Embryonic facial prominence (tissue), 1 donor: ENCODE measurements at regions not wholly inside any gene's neighbourhood (a gene's known extent, or its start where the extent isn't known, plus 50 kb on each side); places are given as distances from the start of the nearest gene placed in this dataset.

ENCODE experiments used
- DNase-seq: peaks from one replicate; pipeline ENCODE4 v3.0.0-alpha.2; 2016; ENCODE audit errors: extremely low spot score

- DNase-seq: no peak
Measured at GRCh38 chr18:56278421-56279003, 359.9 kb downstream of the TXNL1 start.

- no peak for DNase-seq
Measured at GRCh38 chr18:56276466-56276865, 361.9 kb downstream of the TXNL1 start.

DNA sequence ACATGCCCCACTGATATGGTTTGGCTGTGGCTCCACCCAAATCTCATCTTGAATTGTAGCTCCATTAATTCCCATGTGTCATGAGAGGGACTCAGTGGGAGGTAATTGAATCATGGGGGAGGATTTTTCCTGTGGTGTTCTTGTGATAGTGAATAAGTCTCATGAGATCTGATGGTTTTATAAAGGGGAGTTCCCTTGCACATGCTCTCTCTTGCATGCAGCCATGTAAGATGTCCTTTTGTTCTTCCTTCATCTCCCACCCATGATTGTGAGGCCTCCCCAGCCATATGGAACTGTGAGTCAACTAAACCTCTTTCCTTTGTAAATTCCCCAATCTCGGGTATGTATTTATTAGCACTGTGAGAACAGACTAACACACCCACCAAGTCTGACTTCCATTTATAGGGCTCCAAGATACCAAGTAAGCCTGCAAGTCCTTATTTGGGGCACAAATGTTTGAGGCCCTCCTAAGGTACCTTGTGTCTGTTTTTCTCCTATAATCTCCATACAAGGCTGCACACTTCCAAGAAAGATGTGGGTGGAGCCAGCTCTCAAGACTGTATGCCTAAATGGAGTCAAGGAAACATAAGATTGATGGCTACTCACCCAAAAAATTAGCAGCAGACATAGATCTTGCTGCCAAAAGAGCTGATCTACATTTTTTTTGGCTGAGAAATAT, 364.7 kb downstream of the TXNL1 start:
- no peak for DNase-seq

DNA sequence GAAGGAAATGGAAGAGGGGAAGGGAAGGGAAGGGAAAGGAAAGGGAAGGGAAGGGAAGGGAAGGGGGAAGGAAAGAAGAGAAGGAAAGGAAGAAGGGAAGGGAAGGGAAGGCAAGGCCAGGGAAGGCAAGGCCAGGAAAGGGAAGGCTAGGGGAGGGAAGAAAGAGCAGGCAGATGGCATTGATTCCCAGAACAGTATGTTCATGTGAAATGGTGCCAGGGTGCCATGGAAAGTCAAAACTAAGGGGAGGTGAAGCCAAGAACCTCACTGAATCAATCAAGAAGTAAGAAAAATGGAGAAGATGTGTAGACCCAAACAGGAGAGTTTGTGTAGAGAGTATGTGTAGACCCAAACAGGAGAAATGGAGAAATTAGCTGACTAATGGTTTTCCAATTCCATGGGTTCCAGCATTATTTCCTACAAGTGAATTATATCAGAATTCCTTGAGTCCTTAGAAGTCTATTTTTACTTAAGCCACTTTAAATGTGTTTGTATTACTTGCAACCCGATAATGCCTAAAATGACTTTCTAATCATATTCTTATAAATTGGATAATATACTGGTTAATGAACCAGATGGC, 367.6 kb downstream of the TXNL1 start:
- DNase-seq: no peak

DNA sequence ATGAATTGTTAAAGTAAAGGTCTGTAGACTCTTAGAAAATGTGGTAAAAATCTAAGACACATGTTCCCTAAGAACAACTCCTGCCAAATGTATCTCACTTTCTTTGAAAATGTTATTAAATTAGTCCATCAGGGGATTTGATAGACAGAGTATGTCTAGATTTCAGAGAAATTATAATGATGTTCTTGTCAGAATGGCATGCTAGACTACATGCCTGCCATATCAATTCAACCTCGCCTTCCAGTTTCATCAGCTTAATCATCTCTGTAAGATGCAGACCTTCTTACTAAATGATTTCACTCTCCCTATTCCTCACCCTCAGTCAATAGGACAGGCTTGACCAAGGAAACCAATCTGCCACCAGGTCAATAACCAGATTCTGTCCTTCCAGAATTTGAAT, 368.4 kb downstream of the TXNL1 start:
- DNase-seq: no peak

GRCh38 chr18:56268952-56269351, 369.4 kb downstream of the TXNL1 start:
- DNase-seq: no peak

DNA sequence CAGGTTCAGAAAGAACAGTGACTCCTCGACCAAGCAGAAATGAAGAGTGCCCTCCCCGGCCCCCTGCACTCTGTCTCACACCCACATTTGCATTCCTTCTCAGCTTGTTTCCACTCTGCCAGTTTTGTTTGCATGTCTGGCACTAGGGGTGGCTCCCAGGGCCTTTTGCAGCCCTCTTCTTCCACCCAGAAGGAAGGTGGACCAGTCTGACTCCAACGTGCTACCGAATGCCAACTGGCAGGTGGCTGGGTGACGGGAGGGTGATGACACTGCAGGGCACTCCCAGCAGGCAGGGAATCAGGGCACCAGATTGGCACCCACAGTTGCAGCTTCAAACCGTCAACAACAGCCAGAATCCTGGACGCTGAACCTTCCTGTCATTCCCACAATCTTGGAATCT, 371.1 kb downstream of the TXNL1 start:
- no peak for DNase-seq

DNA sequence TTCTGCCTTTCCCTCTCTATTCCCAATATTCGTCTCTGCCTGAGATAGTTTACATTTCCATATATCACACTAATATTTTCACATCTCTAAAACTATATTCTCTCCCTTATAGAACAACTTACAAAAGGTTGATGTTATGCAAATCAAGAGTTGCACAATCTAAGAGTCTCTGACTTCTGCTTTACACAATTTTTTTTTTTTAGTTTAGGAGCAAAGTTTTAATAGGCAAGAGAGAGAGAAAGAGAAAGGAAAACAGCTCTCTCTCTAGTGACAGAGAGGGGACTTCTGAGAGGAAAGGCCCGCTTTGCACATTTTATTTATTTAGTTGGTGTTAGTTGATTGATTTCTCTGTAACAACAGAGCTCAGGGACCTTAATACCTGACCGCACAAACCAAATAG, 380.2 kb downstream of the TXNL1 start:
- no peak for DNase-seq

GRCh38 chr18:56257205-56257604, 381.2 kb downstream of the TXNL1 start:
- no peak for DNase-seq

GRCh38 chr18:56256659-56257058, 381.7 kb downstream of the TXNL1 start:
- no peak for DNase-seq

- DNase-seq: no peak
Measured at GRCh38 chr18:56255381-56255780, 383.0 kb downstream of the TXNL1 start.

GRCh38 chr18:56252456-56252855, 385.9 kb downstream of the TXNL1 start:
- DNase-seq: no peak

GRCh38 chr18:56248610-56249235, 389.7 kb downstream of the TXNL1 start:
- DNase-seq: no peak

GRCh38 chr18:56246916-56247315, 391.5 kb downstream of the TXNL1 start:
- no peak for DNase-seq

- DNase-seq: no peak
Measured at GRCh38 chr18:56245866-56246580, 392.4 kb downstream of the TXNL1 start.

GRCh38 chr18:56240405-56240804, 398.0 kb downstream of the TXNL1 start:
- DNase-seq: no peak

- DNase-seq: no peak
Measured at GRCh38 chr18:56238576-56238975, 399.8 kb downstream of the TXNL1 start.

- no peak for DNase-seq
Measured at GRCh38 chr18:56235481-56236013, 402.8 kb downstream of the TXNL1 start.

DNA sequence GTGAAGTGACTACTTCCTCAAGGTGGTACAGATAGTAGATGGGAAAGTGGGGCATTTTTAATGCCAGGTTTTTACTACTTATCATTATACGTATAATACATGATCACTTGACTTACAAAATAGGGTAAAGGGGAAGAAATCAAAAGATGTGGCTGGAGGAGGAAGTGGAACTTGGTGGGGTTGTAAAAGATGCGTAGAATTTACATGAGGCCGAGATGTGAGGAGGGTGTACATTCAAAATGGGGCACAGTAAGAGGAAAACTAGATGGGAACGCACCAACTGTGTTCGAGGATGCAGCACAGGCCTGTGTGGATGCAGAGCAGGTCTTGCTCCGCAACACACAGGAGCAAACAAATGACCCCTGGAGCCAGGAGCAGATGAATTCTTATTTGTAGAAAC, 403.3 kb downstream of the TXNL1 start:
- DNase-seq: no peak

DNA sequence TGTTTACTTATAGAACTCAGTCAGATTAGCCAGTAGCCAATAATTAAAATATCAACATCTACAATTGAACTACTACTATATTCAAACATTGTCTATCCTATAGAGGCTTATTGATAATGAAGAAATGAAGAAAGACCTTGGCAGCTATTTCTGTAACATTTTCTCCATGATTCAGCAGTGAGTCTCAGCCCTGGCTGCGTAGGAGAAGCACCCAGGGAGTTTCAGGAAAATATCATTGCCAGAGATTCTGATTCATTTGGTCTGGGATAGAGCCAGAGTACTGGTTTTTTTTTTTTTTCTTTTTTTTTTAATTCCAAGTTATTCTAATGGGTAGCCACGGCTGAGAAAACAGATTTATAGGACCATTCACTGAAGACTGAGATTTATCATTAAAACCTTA, 404.8 kb downstream of the TXNL1 start:
- no peak for DNase-seq

DNA sequence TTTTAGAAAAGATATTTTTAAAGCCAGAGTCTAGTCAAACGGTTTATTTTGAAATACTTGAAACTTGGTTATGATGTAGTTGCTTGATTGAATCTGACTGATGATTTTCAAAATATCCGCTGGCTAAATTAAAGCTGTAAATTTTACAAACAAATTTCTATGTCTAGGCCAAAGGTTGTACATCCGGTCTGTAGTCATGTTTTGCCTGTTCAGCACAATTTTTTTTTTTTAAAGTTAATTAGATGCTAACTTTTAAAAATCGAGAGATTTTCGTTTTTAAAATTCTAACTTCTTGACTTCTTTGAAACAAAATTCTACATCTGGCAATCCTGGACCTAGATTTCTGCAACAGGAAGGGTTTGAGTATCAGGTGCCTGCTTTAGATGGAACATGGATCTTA, 412.4 kb downstream of the TXNL1 start:
- no peak for DNase-seq
